Upper lobe of right lung (tissue), 1 donor: ENCODE measurements at regions not wholly inside any gene's neighbourhood (a gene's known extent, or its start where the extent isn't known, plus 50 kb on each side); places are given as distances from the start of the nearest gene placed in this dataset.

Experiments
- ATAC-seq: fragments of 200-7000 bp; cut with Tn5 transposase; one replicate; pipeline ENCODE4 v1.9.1; 2020; ENCODE audit warnings: mild to moderate bottlenecking, moderate library complexity
- DNase-seq: peaks from one replicate; pipeline ENCODE4 v3.0.0-alpha.2; 2020
- H3K27ac ChIP-seq: fragments of 200-600 bp; one replicate; pipeline ENCODE4 v1.8.0; 2022
- H3K27me3 ChIP-seq: fragments of 200-600 bp; one replicate; pipeline ENCODE4 v1.8.0; 2022; ENCODE audit warnings: mild to moderate bottlenecking
- H3K36me3 ChIP-seq: fragments of 200-600 bp; one replicate; pipeline ENCODE4 v1.8.0; 2022
- H3K4me1 ChIP-seq: fragments of 200-600 bp; one replicate; pipeline ENCODE4 v1.8.0; 2022
- H3K4me3 ChIP-seq: fragments of 200-600 bp; one replicate; pipeline ENCODE4 v1.8.0; 2022; ENCODE audit warnings: mild to moderate bottlenecking
- H3K9me3 ChIP-seq: fragments of 200-600 bp; one replicate; pipeline ENCODE4 v1.8.0; 2022
- intact Hi-C: fragments of 100-400 bp; cut with DNase I; formaldehyde crosslinking; loops from one replicate; pipeline ENCODE4 v1.11.0; 2022
- TF ChIP-seq, protein P1 (sequence below): fragments of 200-600 bp; IDR thresholded peaks from one replicate; pipeline ENCODE4 v1.8.0; 2022; ENCODE audit warnings: antibody characterized with exemption
- donor health status: DM: no; HTN: yes; CAD: no; lungs with severe emphysema.

DNA sequence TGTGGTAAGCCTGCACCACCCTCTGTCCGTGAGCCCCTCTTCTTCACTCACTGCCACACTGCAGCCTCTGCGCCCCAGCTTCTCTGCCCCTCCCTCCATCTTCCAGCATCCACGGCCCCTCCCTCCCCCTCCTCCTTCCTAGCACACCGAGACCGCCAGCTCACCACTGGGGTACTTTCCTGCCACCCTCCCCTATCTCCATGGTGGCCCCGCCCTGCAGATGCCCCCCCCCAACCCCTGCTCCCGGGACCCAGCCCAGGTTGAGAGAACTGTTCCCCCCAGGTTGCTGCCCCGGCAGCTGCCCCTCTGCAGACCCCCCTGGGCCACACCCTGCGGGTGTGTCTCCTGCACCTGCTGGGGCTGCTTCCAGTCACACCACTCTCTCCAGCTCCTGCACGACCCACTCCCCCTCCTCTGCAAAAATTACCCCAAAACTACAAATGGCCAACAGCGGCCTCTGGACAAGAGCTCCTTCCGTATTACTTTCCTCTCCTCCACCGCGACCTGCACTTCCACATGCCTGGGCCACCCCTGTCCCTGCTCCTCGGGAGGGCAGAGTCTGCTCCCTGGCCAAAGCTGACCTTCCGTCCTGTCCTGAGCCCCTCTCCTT is 209.2 kb upstream of the PPP2R2D start:
- peak; percentile 46 for DNase-seq
- intact Hi-C loops, result no loop called here
- no peaks in the 10 kb centered on the region for H3K27me3 ChIP-seq
- no peak overlapping the region for H3K4me3 ChIP-seq
- H3K4me1 ChIP-seq, result no peaks in the 10 kb centered on the region
- TF ChIP-seq, protein P1, sequence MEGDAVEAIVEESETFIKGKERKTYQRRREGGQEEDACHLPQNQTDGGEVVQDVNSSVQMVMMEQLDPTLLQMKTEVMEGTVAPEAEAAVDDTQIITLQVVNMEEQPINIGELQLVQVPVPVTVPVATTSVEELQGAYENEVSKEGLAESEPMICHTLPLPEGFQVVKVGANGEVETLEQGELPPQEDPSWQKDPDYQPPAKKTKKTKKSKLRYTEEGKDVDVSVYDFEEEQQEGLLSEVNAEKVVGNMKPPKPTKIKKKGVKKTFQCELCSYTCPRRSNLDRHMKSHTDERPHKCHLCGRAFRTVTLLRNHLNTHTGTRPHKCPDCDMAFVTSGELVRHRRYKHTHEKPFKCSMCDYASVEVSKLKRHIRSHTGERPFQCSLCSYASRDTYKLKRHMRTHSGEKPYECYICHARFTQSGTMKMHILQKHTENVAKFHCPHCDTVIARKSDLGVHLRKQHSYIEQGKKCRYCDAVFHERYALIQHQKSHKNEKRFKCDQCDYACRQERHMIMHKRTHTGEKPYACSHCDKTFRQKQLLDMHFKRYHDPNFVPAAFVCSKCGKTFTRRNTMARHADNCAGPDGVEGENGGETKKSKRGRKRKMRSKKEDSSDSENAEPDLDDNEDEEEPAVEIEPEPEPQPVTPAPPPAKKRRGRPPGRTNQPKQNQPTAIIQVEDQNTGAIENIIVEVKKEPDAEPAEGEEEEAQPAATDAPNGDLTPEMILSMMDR, result no peak
- H3K36me3 ChIP-seq, result no peaks in the 10 kb centered on the region
- ATAC-seq, result no peak
- no peaks in the 10 kb centered on the region for H3K9me3 ChIP-seq
- H3K27ac ChIP-seq, result no peak overlapping the region

DNA sequence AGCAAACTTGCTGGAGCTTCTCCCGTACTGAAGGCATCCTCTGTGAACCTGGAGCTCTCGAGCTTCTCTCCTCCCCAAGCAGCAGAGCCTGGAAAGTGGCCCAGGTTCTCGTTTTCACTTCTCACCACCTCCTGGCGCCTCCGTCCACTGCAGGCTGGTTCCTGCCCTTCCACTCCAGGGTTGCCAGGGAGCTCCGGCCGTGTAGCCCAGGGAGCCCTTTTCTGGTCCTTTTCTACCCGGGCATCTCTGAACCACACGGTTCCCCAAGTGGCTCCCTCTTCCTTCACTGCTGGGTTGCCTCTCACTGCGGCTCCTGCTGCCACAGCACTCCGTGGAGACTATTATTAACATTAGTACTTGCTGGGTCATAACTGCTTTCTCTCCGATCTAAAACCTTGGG is 208.6 kb upstream of the PPP2R2D start:
- no peaks in the 10 kb centered on the region for H3K27me3 ChIP-seq
- no peak overlapping the region for H3K4me3 ChIP-seq
- TF ChIP-seq, protein P1, result no peak
- H3K36me3 ChIP-seq, result no peaks in the 10 kb centered on the region
- DNase-seq, result peak; percentile 42
- ATAC-seq, result no peak
- no peak overlapping the region for H3K27ac ChIP-seq
- H3K9me3 ChIP-seq, result no peaks in the 10 kb centered on the region
- H3K4me1 ChIP-seq, result no peaks in the 10 kb centered on the region
- intact Hi-C loops, result no loop called here

DNA sequence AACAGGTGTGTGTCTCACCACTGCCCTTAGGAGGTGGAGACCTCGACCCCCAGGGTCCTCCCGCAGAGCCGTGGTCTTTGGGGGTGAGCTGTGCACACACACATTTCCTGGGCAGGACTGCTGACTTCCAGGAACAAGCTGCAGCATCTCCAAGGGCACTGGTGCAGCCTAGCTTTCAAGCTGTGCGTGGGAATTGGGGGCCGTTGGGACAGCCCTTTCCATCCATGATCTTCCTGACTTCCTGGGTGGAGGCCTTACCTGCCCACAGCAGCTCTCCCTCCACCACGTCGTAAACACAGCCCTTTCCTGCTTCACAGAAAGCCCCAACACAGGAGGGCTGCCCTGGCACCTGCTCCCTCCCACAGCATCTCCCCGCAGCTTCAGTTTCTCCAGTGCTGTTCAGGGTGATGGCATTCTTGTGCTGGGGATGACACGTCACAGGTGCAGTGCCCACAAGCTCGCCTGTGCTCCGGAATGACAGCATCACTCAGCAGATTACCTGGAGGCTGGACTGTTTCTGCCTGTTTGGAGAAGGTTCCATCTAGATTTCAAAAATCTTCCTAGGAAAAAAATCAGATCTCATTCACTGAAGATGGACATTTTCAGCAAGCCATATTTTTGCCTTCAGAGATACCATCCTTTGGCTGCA is 208.0 kb upstream of the PPP2R2D start:
- Histone ChIP-seq H3K27ac (no peak overlapping the region), H3K4me1 (no peaks in the 10 kb centered on the region), H3K27me3 (no peaks in the 10 kb centered on the region), H3K4me3 (no peak overlapping the region), H3K36me3 (no peaks in the 10 kb centered on the region), H3K9me3 (no peaks in the 10 kb centered on the region)
- TF ChIP-seq, protein P1, result no peak
- DNase-seq (peak; percentile 36), ATAC-seq (no peak)
- intact Hi-C loops, result no loop called here

DNA sequence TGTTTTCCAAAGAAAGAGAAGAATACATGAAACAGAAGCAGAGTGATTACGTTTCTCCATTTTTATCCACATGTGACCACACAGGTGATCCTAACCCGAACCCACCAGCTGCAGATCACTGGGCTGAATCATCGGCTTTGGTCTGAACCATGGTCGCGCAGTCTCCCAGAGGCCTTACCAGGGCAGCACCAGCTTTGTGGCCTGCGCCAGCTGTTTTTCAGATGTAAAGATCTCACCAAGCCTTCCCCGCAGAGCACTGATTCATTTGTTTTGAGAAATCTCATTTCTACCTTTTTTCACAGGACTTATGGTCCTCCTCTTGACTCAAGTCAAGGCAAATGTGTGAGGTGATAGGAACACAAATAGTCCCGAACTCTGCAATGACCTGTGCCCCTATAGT is 207.0 kb upstream of the PPP2R2D start:
- TF ChIP-seq, protein P1, result no peak

DNA sequence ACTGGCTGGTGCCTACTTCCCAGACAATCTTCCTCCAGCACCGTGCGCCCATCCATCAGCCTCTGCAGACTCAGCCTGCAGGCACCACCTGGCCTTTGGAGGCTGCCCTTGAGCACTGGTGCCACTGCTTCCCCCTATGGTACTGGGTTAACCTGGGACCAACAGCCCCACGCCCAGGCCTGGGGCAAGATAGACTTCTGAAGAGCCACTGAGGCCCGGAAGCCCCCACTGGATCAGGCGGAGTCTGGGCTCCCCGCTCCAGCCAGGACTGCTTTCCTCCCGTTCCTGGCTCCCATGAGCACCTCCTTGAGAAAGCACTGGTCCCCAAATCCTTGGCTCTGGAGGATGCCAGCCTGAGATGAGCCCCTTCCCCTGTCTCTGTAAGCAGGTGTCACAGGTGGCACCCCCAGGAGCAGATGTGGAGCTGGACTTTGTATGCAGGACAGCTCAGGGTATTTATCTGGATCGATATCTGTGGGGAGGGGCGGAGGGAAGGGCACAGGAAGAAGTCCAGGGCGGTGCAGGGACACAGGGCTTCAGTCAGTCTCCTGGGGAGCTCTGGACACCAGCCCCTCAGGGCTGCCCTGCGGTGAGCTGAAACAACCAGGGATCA is 206.5 kb upstream of the PPP2R2D start:
- no peaks in the 10 kb centered on the region for H3K4me1 ChIP-seq
- no peaks in the 10 kb centered on the region for H3K36me3 ChIP-seq
- intact Hi-C loops, result no loop called here
- H3K27ac ChIP-seq, result no peak overlapping the region
- ATAC-seq (no peak), DNase-seq (peak; percentile 39)
- no peaks in the 10 kb centered on the region for H3K9me3 ChIP-seq
- H3K4me3 ChIP-seq, result no peak overlapping the region
- H3K27me3 ChIP-seq, result no peaks in the 10 kb centered on the region
- TF ChIP-seq, protein P1, result no peak

More for the DNA sequence above, 207.0 kb upstream of the PPP2R2D start:
- H3K27ac ChIP-seq, result no peak overlapping the region
- no peak for ATAC-seq
- intact Hi-C loops, result no loop called here
- no peaks in the 10 kb centered on the region for H3K9me3 ChIP-seq
- peak; percentile 29 for DNase-seq
- no peaks in the 10 kb centered on the region for H3K27me3 ChIP-seq
- no peaks in the 10 kb centered on the region for H3K36me3 ChIP-seq
- H3K4me1 ChIP-seq, result no peaks in the 10 kb centered on the region
- no peak overlapping the region for H3K4me3 ChIP-seq
